LoVo (cell line): ENCODE measurements at regions not wholly inside any gene's neighbourhood (a gene's known extent, or its start where the extent isn't known, plus 50 kb on each side); places are given as distances from the start of the nearest gene placed in this dataset.
"Not testable (repeated sequence)": the region's sequence is repeated elsewhere in the genome, so short reads cannot be mapped to it uniquely, and the experiment has no call there.

ENCODE experiments used
- DNase-seq: peaks from one replicate; pipeline ENCODE4 v3.0.0-alpha.2; 2016; ENCODE audit warnings: low spot score

- DNase-seq, result not testable (repeated sequence)
Measured at GRCh38 chr14:105961625-105962024, 435.2 kb downstream of the TMEM121 start.

- no peak for DNase-seq
Measured at GRCh38 chr14:105962532-105962931, 436.1 kb downstream of the TMEM121 start.

- DNase-seq, result no peak
Measured at GRCh38 chr14:105968291-105968690, 441.9 kb downstream of the TMEM121 start.

- not testable (repeated sequence) for DNase-seq
Measured at GRCh38 chr14:105969026-105969425, 442.6 kb downstream of the TMEM121 start.

GRCh38 chr14:105970821-105971220 is 444.4 kb downstream of the TMEM121 start:
- not testable (repeated sequence) for DNase-seq

- DNase-seq, result no peak
Measured at GRCh38 chr14:105971593-105972500, 445.5 kb downstream of the TMEM121 start.

GRCh38 chr14:105974902-105975301 is 448.5 kb downstream of the TMEM121 start:
- peak; percentile 2 for DNase-seq

GRCh38 chr14:105978618-105979295 is 452.4 kb downstream of the TMEM121 start:
- DNase-seq, result no peak

GRCh38 chr14:105979446-105979845 is 453.1 kb downstream of the TMEM121 start:
- DNase-seq, result no peak

GRCh38 chr14:105980224-105980623 is 453.8 kb downstream of the TMEM121 start:
- no peak for DNase-seq

GRCh38 chr14:105981517-105982302 is 455.3 kb downstream of the TMEM121 start:
- DNase-seq, result not testable (repeated sequence)

- no peak for DNase-seq
Measured at GRCh38 chr14:105982664-105983063, 456.3 kb downstream of the TMEM121 start.

- DNase-seq, result no peak
Measured at GRCh38 chr14:105986894-105987284, 460.5 kb downstream of the TMEM121 start.

- no peak for DNase-seq
Measured at GRCh38 chr14:105987563-105987962, 461.2 kb downstream of the TMEM121 start.

- no peak for DNase-seq
Measured at GRCh38 chr14:105989566-105990302, 463.4 kb downstream of the TMEM121 start.

- not testable (repeated sequence) for DNase-seq
Measured at GRCh38 chr14:105991677-105992076, 465.3 kb downstream of the TMEM121 start.

- no peak for DNase-seq
Measured at GRCh38 chr14:105993814-105994213, 467.4 kb downstream of the TMEM121 start.

GRCh38 chr14:105995011-105995710 is 468.8 kb downstream of the TMEM121 start:
- not testable (repeated sequence) for DNase-seq

- DNase-seq, result not testable (repeated sequence)
Measured at GRCh38 chr14:105998597-105998996, 472.2 kb downstream of the TMEM121 start.

GRCh38 chr14:105999361-106000028 is 473.1 kb downstream of the TMEM121 start:
- DNase-seq, result no peak
